GM12878 (cell line): ENCODE measurements at regions not wholly inside any gene's neighbourhood (a gene's known extent, or its start where the extent isn't known, plus 50 kb on each side); places are given as distances from the start of the nearest gene placed in this dataset.

ENCODE experiments used
- ATAC-seq: fragments of 200-7000 bp; cut with Tn5 transposase; 3 replicates; pipeline ENCODE4 v1.9.1; 2020; ENCODE audit warnings: mild to moderate bottlenecking, moderate library complexity
- BruUV-seq: library from RNA; stranded (reverse); fragments of 400-500 nt; replicated peaks from 2 replicates; lab custom pipeline; 2021; lab: Mats Ljungman, UMichigan
- CTCF ChIA-PET: fragments of 300-600 bp; sonication (Branson Sonifier 250); formaldehyde crosslinking; extraction: SDS; loops from one replicate; lab custom pipeline; 2021; ENCODE audit warnings: inconsistent platforms; lab: Yijun Ruan, JAX
- POLR2A ChIA-PET: fragments of 350-600 bp; formaldehyde crosslinking; extraction: SDS; loops from one replicate; lab custom pipeline; 2021; ENCODE audit warnings: inconsistent platforms; lab: Charles Lee
- RAD21 ChIA-PET: fragments of 300-600 bp; sonication (Branson Sonifier 250); formaldehyde crosslinking; loops from one replicate; lab custom pipeline; 2023; ENCODE audit warnings: antibody characterized with exemption; ENCODE audit not compliant: unreplicated experiment; lab: Charles Lee
- SMC1A ChIA-PET: fragments of 300-600 bp; sonication (Branson Sonifier 250); formaldehyde crosslinking; loops from one replicate; lab custom pipeline; 2023; ENCODE audit not compliant: unreplicated experiment, uncharacterized antibody; lab: Charles Lee
- DNase-seq: peaks from one replicate; pipeline ENCODE4 v3.0.0-alpha.2; 2011; ENCODE audit warnings: low read depth, low spot score
- FAIRE-seq: peaks from 3 replicates; lab custom pipeline; 2011; peaks lifted over from hg19 to GRCh38; lab: Jason Lieb, UNC
- H2AFZ ChIP-seq: 2 replicates; pipeline ENCODE4 v1.6.0; 2011; ENCODE audit warnings: low read depth, low read length, control low read depth; ENCODE audit not compliant: control insufficient read depth
- H3K27ac ChIP-seq: 2 replicates; pipeline ENCODE4 v1.5.1; 2011; ENCODE audit warnings: control low read depth; ENCODE audit not compliant: control insufficient read depth, insufficient read depth
- H3K27me3 ChIP-seq, 2 experiments: replicated peaks in 1 of 2; 2 replicates each; pipeline versions ENCODE4 v1.6.0 to v1.6.1; 2011; ENCODE audit warnings: low read length in 1 of 2; ENCODE audit not compliant: control insufficient read depth in 2 of 2, insufficient read depth in 2 of 2
- H3K36me3 ChIP-seq, 2 experiments: 2 replicates each; pipeline ENCODE4 v1.5.1; 2011; ENCODE audit warnings: low read length in 1 of 2; ENCODE audit not compliant: control insufficient read depth in 2 of 2, insufficient read depth in 2 of 2
- H3K4me1 ChIP-seq: 2 replicates; pipeline ENCODE4 v1.6.1; 2011; ENCODE audit warnings: mild to moderate bottlenecking, low read length, moderate library complexity, mixed read lengths; ENCODE audit not compliant: control insufficient read depth, insufficient read depth
- H3K4me2 ChIP-seq: 2 replicates; pipeline ENCODE4 v1.6.0; 2011; ENCODE audit warnings: control low read depth; ENCODE audit not compliant: control insufficient read depth, insufficient read depth
- H3K4me3 ChIP-seq: fragments of 200-600 bp; sonication (generic); 2 replicates; pipeline ENCODE4 v1.5.1; 2016
- H3K79me2 ChIP-seq: 2 replicates; pipeline ENCODE4 v1.6.0; 2011; ENCODE audit warnings: low read length; ENCODE audit not compliant: control insufficient read depth, insufficient read depth
- H3K9ac ChIP-seq: 2 replicates; pipeline ENCODE4 v1.8.0; 2011; ENCODE audit warnings: low read length, control low read depth, mixed read lengths; ENCODE audit not compliant: control insufficient read depth, insufficient read depth
- H3K9me3 ChIP-seq: replicated peaks from 3 replicates; pipeline ENCODE4 v1.5.1; 2011; ENCODE audit warnings: mild to moderate bottlenecking, low read length; ENCODE audit not compliant: control insufficient read depth, insufficient read depth
- H4K20me1 ChIP-seq: 2 replicates; pipeline ENCODE4 v1.6.0; 2011; ENCODE audit not compliant: control insufficient read depth, insufficient read depth
- ATF7 ChIP-seq: fragments of 450-650 bp; IDR thresholded peaks from 2 replicates; pipeline ENCODE4 v1.6.1; 2016; ENCODE audit warnings: low read depth, mild to moderate bottlenecking
- CBFB ChIP-seq: IDR thresholded peaks from 2 replicates; pipeline ENCODE4 v1.6.1; 2016; ENCODE audit warnings: antibody characterized with exemption, low read depth
- CHD4 ChIP-seq: fragments of 200-600 bp; sonication (generic); IDR thresholded peaks from 2 replicates; pipeline ENCODE4 v1.6.1; 2016; ENCODE audit warnings: mild to moderate bottlenecking
- FOXK2 ChIP-seq: fragments of 450-650 bp; IDR thresholded peaks from 2 replicates; pipeline ENCODE4 v1.6.1; 2017; ENCODE audit warnings: mild to moderate bottlenecking, moderate library complexity
- GABPA ChIP-seq: IDR thresholded peaks from 2 replicates; pipeline ENCODE4 v1.6.1; 2014; ENCODE audit warnings: antibody characterized with exemption, low read depth, mild to moderate bottlenecking, inconsistent platforms
- HDAC6 ChIP-seq: fragments of 200-600 bp; sonication (generic); IDR thresholded peaks from one replicate; pipeline ENCODE4 v1.8.0; 2017; ENCODE audit warnings: antibody characterized with exemption; ENCODE audit not compliant: unreplicated experiment
- IRF5 ChIP-seq: fragments of 450-650 bp; IDR thresholded peaks from 2 replicates; pipeline ENCODE4 v1.6.1; 2017; ENCODE audit warnings: borderline replicate concordance
- KLF5 ChIP-seq: fragments of 450-650 bp; IDR thresholded peaks from 2 replicates; pipeline ENCODE4 v1.6.1; 2014; ENCODE audit warnings: mild to moderate bottlenecking; ENCODE audit not compliant: partially characterized antibody
- NFXL1 ChIP-seq: fragments of 450-650 bp; IDR thresholded peaks from 2 replicates; pipeline ENCODE4 v1.6.1; 2017; ENCODE audit warnings: antibody characterized with exemption, mild to moderate bottlenecking, borderline replicate concordance
- NRF1 ChIP-seq: conservative IDR thresholded peaks from 2 replicates; pipeline ENCODE4 v1.6.1; 2011; ENCODE audit warnings: mild to moderate bottlenecking, low read depth, low read length, improper control_type of control experiment
- RELA ChIP-seq: fragments of 450-650 bp; IDR thresholded peaks from 2 replicates; pipeline ENCODE4 v1.8.0; 2014; ENCODE audit warnings: borderline replicate concordance; ENCODE audit not compliant: partially characterized antibody
- SMAD1 ChIP-seq: fragments of 450-650 bp; IDR thresholded peaks from 2 replicates; pipeline ENCODE4 v1.6.1; 2018; ENCODE audit warnings: mild to moderate bottlenecking, low read depth; ENCODE audit not compliant: partially characterized antibody
- SRF ChIP-seq, 2 experiments: IDR thresholded peaks; 2 replicates each; pipeline ENCODE4 v1.6.1; 2011; ENCODE audit warnings: low read depth in 2 of 2, low read length in 2 of 2, mild to moderate bottlenecking in 1 of 2, moderate library complexity in 1 of 2
- USF2 ChIP-seq: IDR thresholded peaks from 2 replicates; pipeline ENCODE4 v1.6.1; 2011; ENCODE audit warnings: low read depth, low read length, improper control_type of control experiment, borderline replicate concordance
- ZBED1 ChIP-seq: IDR thresholded peaks from 2 replicates; pipeline ENCODE4 v1.6.1; 2016; ENCODE audit warnings: borderline replicate concordance
- ZNF274 ChIP-seq: IDR thresholded peaks from one replicate; pipeline ENCODE4 v1.8.0; 2011; ENCODE audit not compliant: insufficient read length, insufficient read depth
- WGBS: methylation state at CpG from one replicate; pipeline ENCODE4 v1.1.6; 2016; ENCODE audit warnings: low lambda C conversion rate; ENCODE audit not compliant: insufficient replicate concordance, insufficient coverage; ENCODE audit errors: missing lambda C conversion rate; 5-methylcytosine and 5-hydroxymethylcytosine counted together
- in situ Hi-C: fragments of 300-500 bp; cut with MboI; formaldehyde crosslinking; loops from 9 replicates; pipeline ENCODE4 v1.14.3; 2018; ENCODE audit warnings: mixed read lengths
- intact Hi-C: fragments of 100-400 bp; cut with micrococcal nuclease; formaldehyde crosslinking; loops from one replicate; pipeline ENCODE4 v1.14.2; 2022; ENCODE audit not compliant: unreplicated experiment

- WGBS: 2% methylated on average over 2 of the region's 2 CpGs
- Histone ChIP-seq H3K9me3 (no peaks in the 10 kb centered on the region; the same call in 2 of the 3 replicates), H3K4me3 (no peak overlapping the region), H2AFZ (no peak overlapping the region), H3K4me1 (no peaks in the 10 kb centered on the region), H3K36me3 (no peaks in the 10 kb centered on the region), H4K20me1 (no peaks in the 10 kb centered on the region), H3K27me3 (no peaks in the 10 kb centered on the region; a peak in 1 of 4 replicates), H3K27ac (no peak overlapping the region), H3K9ac (no peak overlapping the region), H3K4me2 (no peak overlapping the region), H3K79me2 (no peaks in the 10 kb centered on the region)
- ChIA-PET SMC1A (no interaction called here), RAD21 (no interaction called here), CTCF (interaction anchor here (0.7 kb wide), 1 partner anchor 51 kb away, joined by 3 read pairs; no protein-coding TSS in a partner anchor), POLR2A (no interaction called here)
- in situ Hi-C loops (no loop called here), intact Hi-C loops (no loop called here)
- no peak for FAIRE-seq
- no peak for ATAC-seq
- DNase-seq: no peak
- no TSS peak for BruUV-seq
- TF ChIP-seq NRF1: no peak
- TF ChIP-seq KLF5: no peak
- no peak for TF ChIP-seq RELA
- no peak for TF ChIP-seq NFXL1
- no peak for TF ChIP-seq SMAD1
- TF ChIP-seq ZBED1: no peak
- TF ChIP-seq HDAC6: no peak
- TF ChIP-seq SRF (IDR thresholded peaks at IDR 0.05; ENCODE audit: low read depth in 2 of 2, low read length in 2 of 2): no peak
- TF ChIP-seq USF2: no peak
- no peak for TF ChIP-seq ZNF274
- no peak for TF ChIP-seq CHD4
- TF ChIP-seq GABPA: no peak
- TF ChIP-seq ATF7: no peak
- no peak for TF ChIP-seq IRF5
- TF ChIP-seq CBFB: no peak
- TF ChIP-seq FOXK2: no peak
Measured at GRCh38 chr13:111001636-111002035, 86.8 kb upstream of the ANKRD10 start.
